IMR-90 (cell line): ENCODE measurements at regions not wholly inside any gene's neighbourhood (a gene's known extent, or its start where the extent isn't known, plus 50 kb on each side); places are given as distances from the start of the nearest gene placed in this dataset.

Experiments used
- ATAC-seq: fragments of 200-7000 bp; cut with Tn5 transposase; 2 replicates; pipeline ENCODE4 v1.9.1; 2020; ENCODE audit warnings: low read depth, mild to moderate bottlenecking, moderate library complexity
- BruUV-seq: library from RNA; stranded (reverse); fragments of 400-500 nt; replicated peaks from 2 replicates; lab custom pipeline; 2021; lab: Mats Ljungman, UMichigan
- CTCF ChIA-PET: fragments of 300-600 bp; formaldehyde crosslinking; extraction: SDS; loops from one replicate; lab custom pipeline; 2021; ENCODE audit warnings: antibody characterized with exemption; lab: Yijun Ruan, JAX
- POLR2A ChIA-PET: fragments of 300-600 bp; sonication (Branson Sonifier 250); formaldehyde crosslinking; loops from one replicate; lab custom pipeline; 2022; ENCODE audit warnings: antibody characterized with exemption; ENCODE audit not compliant: unreplicated experiment; lab: Charles Lee
- DNase-seq: peaks from one replicate; pipeline ENCODE4 v3.0.0; 2013
- H2AFZ ChIP-seq: replicated peaks from 2 replicates; pipeline ENCODE3; 2013; ENCODE audit warnings: low read length, mild to moderate bottlenecking; ENCODE audit not compliant: poor library complexity
- H2AK5ac ChIP-seq: 2 replicates; pipeline ENCODE4 v1.6.1; 2013; ENCODE audit warnings: low read depth, low read length, inconsistent platforms
- H2AK9ac ChIP-seq: replicated peaks from 2 replicates; pipeline ENCODE3; 2013; ENCODE audit warnings: mild to moderate bottlenecking, low read depth, low read length, moderate library complexity; ENCODE audit not compliant: poor library complexity
- H2BK120ac ChIP-seq: 2 replicates; pipeline ENCODE4 v1.6.1; 2013; ENCODE audit warnings: low read depth, low read length, inconsistent platforms
- H2BK15ac ChIP-seq: 3 replicates; pipeline ENCODE4 v1.6.1; 2013; ENCODE audit warnings: low read depth, low read length, inconsistent platforms
- H2BK20ac ChIP-seq: 2 replicates; pipeline ENCODE4 v1.6.1; 2013; ENCODE audit warnings: low read depth, mild to moderate bottlenecking, inconsistent platforms, low read length, moderate library complexity
- H2BK5ac ChIP-seq: 2 replicates; pipeline ENCODE4 v1.6.1; 2013; ENCODE audit warnings: mild to moderate bottlenecking, low read depth, low read length, inconsistent platforms; ENCODE audit not compliant: poor library complexity, severe bottlenecking
- H3K14ac ChIP-seq: replicated peaks from 2 replicates; pipeline ENCODE4 v1.6.1; 2013; ENCODE audit warnings: low read depth, low read length, inconsistent platforms
- H3K18ac ChIP-seq: 2 replicates; pipeline ENCODE4 v1.6.1; 2013; ENCODE audit warnings: low read depth, low read length, control low read depth
- H3K23ac ChIP-seq: 2 replicates; pipeline ENCODE4 v1.6.1; 2013; ENCODE audit warnings: low read depth, low read length, inconsistent platforms
- H3K27ac ChIP-seq: 2 replicates; pipeline ENCODE4 v1.5.1; 2013; ENCODE audit warnings: mild to moderate bottlenecking, control low read depth, low read length; ENCODE audit not compliant: insufficient read depth
- H3K27me3 ChIP-seq: 2 replicates; pipeline ENCODE4 v1.6.1; 2013; ENCODE audit warnings: low read length; ENCODE audit not compliant: control insufficient read depth, insufficient read depth
- H3K36me3 ChIP-seq: 2 replicates; pipeline ENCODE4 v1.6.1; 2013; ENCODE audit warnings: low read length, mixed read lengths; ENCODE audit not compliant: control insufficient read depth, insufficient read depth
- H3K4ac ChIP-seq: 2 replicates; pipeline ENCODE4 v1.6.1; 2013; ENCODE audit warnings: low read depth, low read length, inconsistent platforms
- H3K4me1 ChIP-seq: 2 replicates; pipeline ENCODE4 v1.6.1; 2013; ENCODE audit warnings: low read length, mixed read lengths; ENCODE audit not compliant: control insufficient read depth, insufficient read depth
- H3K4me2 ChIP-seq: 2 replicates; pipeline ENCODE4 v1.6.1; 2013; ENCODE audit warnings: low read depth, mild to moderate bottlenecking, control low read depth, low read length, moderate library complexity
- H3K4me3 ChIP-seq: 2 replicates; pipeline ENCODE4 v1.5.1; 2013; ENCODE audit warnings: low read depth, mild to moderate bottlenecking, control low read depth, low read length, moderate library complexity; ENCODE audit not compliant: insufficient read depth
- H3K56ac ChIP-seq: 2 replicates; pipeline ENCODE4 v1.6.1; 2013; ENCODE audit warnings: low read length, inconsistent platforms; ENCODE audit not compliant: insufficient read depth; ENCODE audit errors: extremely low read depth
- H3K79me1 ChIP-seq, 2 experiments: 2 replicates each; pipeline ENCODE4 v1.6.1; 2013; ENCODE audit warnings: low read length in 2 of 2, inconsistent platforms in 1 of 2, low read depth in 1 of 2
- H3K9ac ChIP-seq: 2 replicates; pipeline ENCODE4 v1.6.1; 2013; ENCODE audit warnings: low read depth, low read length, control low read depth
- H3K9me1 ChIP-seq: 2 replicates; pipeline ENCODE4 v1.6.1; 2013; ENCODE audit warnings: low read length, inconsistent platforms; ENCODE audit not compliant: insufficient read depth
- H3K9me3 ChIP-seq: 2 replicates; pipeline ENCODE4 v1.6.1; 2013; ENCODE audit warnings: low read length; ENCODE audit not compliant: control insufficient read depth, insufficient read depth
- H4K20me1 ChIP-seq: 2 replicates; pipeline ENCODE4 v1.6.1; 2013; ENCODE audit warnings: low read length, inconsistent platforms; ENCODE audit not compliant: insufficient read depth
- H4K5ac ChIP-seq: 2 replicates; pipeline ENCODE4 v1.6.1; 2013; ENCODE audit warnings: mild to moderate bottlenecking, low read depth, low read length, control low read depth
- H4K8ac ChIP-seq, 2 experiments: 2 replicates each; pipeline ENCODE4 v1.6.1; 2013; ENCODE audit warnings: low read depth in 2 of 2, low read length in 2 of 2, control low read depth in 1 of 2, inconsistent platforms in 1 of 2
- H4K91ac ChIP-seq: 2 replicates; pipeline ENCODE4 v1.6.1; 2013; ENCODE audit warnings: low read depth, low read length, inconsistent platforms; ENCODE audit not compliant: insufficient read depth
- BHLHE40 ChIP-seq: fragments of 150-350 bp; IDR thresholded peaks from 2 replicates; pipeline ENCODE4 v1.6.1; 2016; ENCODE audit warnings: mild to moderate bottlenecking, low read depth, low read length
- CEBPB ChIP-seq: IDR thresholded peaks from 2 replicates; pipeline ENCODE4 v1.6.1; 2012; ENCODE audit warnings: low read depth, low read length, improper control_type of control experiment
- CHD1 ChIP-seq: IDR thresholded peaks from 2 replicates; pipeline ENCODE4 v1.6.1; 2012; ENCODE audit warnings: low read depth, low read length, improper control_type of control experiment
- CTCF ChIP-seq: conservative IDR thresholded peaks from 2 replicates; pipeline ENCODE4 v1.5.1; 2012; ENCODE audit warnings: mild to moderate bottlenecking, low read depth, low read length, improper control_type of control experiment
- ELK1 ChIP-seq: fragments of 150-350 bp; IDR thresholded peaks from 2 replicates; pipeline ENCODE4 v1.6.1; 2016; ENCODE audit warnings: low read depth, mild to moderate bottlenecking, low read length, moderate library complexity, borderline replicate concordance
- FOS ChIP-seq: fragments of 150-350 bp; IDR thresholded peaks from 2 replicates; pipeline ENCODE4 v1.6.1; 2016; ENCODE audit warnings: low read depth, low read length
- MAFK ChIP-seq: IDR thresholded peaks from 2 replicates; pipeline ENCODE4 v1.6.1; 2012; ENCODE audit warnings: low read depth, low read length, improper control_type of control experiment
- MAZ ChIP-seq: IDR thresholded peaks from 2 replicates; pipeline ENCODE4 v1.6.1; 2012; ENCODE audit warnings: low read depth, mild to moderate bottlenecking, low read length, improper control_type of control experiment, moderate library complexity, borderline replicate concordance
- MXI1 ChIP-seq: IDR thresholded peaks from 2 replicates; pipeline ENCODE4 v1.6.1; 2012; ENCODE audit warnings: low read depth, mild to moderate bottlenecking, low read length, moderate library complexity, borderline replicate concordance
- NFE2L2 ChIP-seq: fragments of 150-350 bp; IDR thresholded peaks from 2 replicates; pipeline ENCODE4 v1.6.1; 2016; ENCODE audit warnings: low read depth, mild to moderate bottlenecking, low read length
- POLR2A ChIP-seq: IDR thresholded peaks from 2 replicates; pipeline ENCODE4 v1.6.1; 2012; ENCODE audit warnings: mild to moderate bottlenecking, low read depth, low read length
- RAD21 ChIP-seq: IDR thresholded peaks from 2 replicates; pipeline ENCODE4 v1.6.1; 2012; ENCODE audit warnings: low read length, improper control_type of control experiment
- RCOR1 ChIP-seq: IDR thresholded peaks from 2 replicates; pipeline ENCODE4 v1.6.1; 2012; ENCODE audit warnings: mild to moderate bottlenecking, low read length, improper control_type of control experiment; ENCODE audit not compliant: insufficient replicate concordance
- RFX5 ChIP-seq: IDR thresholded peaks from 2 replicates; pipeline ENCODE4 v1.8.0; 2012; ENCODE audit warnings: low read depth, mild to moderate bottlenecking, low read length, moderate library complexity
- SMC3 ChIP-seq: fragments of 150-350 bp; IDR thresholded peaks from 2 replicates; pipeline ENCODE4 v1.6.1; 2016; ENCODE audit warnings: low read depth, mild to moderate bottlenecking, antibody characterized with exemption, low read length, moderate library complexity
- USF2 ChIP-seq: fragments of 150-350 bp; IDR thresholded peaks from 2 replicates; pipeline ENCODE4 v1.6.1; 2017; ENCODE audit warnings: mild to moderate bottlenecking, antibody characterized with exemption, low read length, low read depth
- WGBS, 2 experiments: methylation state at CpG; one replicate each; pipeline versions ENCODE4 v1.1.5 to v1.1.7; 2013; ENCODE audit warnings: missing lambda C conversion rate in 2 of 2; ENCODE audit not compliant: insufficient read length in 1 of 2; ENCODE audit errors: extremely low coverage in 2 of 2; 5-methylcytosine and 5-hydroxymethylcytosine counted together
- dilution Hi-C: fragments of 300-500 bp; cut with HindIII; formaldehyde crosslinking; loops from one replicate; pipeline ENCODE4 v1.14.3; 2018; ENCODE audit warnings: low sequenced_read_pairs; ENCODE audit not compliant: unreplicated experiment
- in situ Hi-C: fragments of 300-500 bp; cut with MboI; formaldehyde crosslinking; loops from 3 replicates; pipeline ENCODE4 v1.14.3; 2019; ENCODE audit warnings: low sequenced_read_pairs, inconsistent platforms, mixed read lengths
- intact Hi-C: fragments of 100-400 bp; cut with micrococcal nuclease; formaldehyde crosslinking; loops from 2 replicates; pipeline ENCODE4 v1.10.0; 2022

DNA sequence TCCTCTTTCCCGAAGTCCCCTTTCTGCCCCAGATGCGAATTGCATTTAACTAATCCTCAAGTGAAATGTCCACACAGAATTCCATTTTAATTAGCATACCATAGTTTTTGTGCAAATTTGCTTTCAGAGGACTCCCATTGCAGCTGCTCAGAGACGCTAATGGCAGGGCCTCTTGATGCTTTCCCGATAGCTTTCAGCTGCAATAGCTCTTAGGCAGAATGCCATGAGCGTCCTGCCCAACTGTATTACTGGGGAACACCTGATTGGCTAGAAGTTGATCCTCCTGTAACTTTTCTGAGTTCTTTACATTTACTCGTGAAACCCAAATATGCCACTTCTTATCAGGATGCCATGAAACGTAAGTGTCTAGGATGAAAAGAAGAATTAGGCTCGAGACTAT, 203.0 kb downstream of the UTP18 start:
- no peak overlapping the region for H2AK9ac ChIP-seq
- no peak overlapping the region for H2BK20ac ChIP-seq
- H2BK15ac ChIP-seq: no peak overlapping the region
- H3K18ac ChIP-seq: no peak overlapping the region
- H3K27me3 ChIP-seq: no peaks in the 10 kb centered on the region
- POLR2A ChIA-PET: no interaction called here
- TF ChIP-seq MAFK (no peak), MAZ (no peak), CTCF (no peak), FOS (no peak), CHD1 (no peak), CEBPB (no peak), SMC3 (no peak), MXI1 (no peak), BHLHE40 (no peak), NFE2L2 (no peak), USF2 (no peak), POLR2A (no peak), RAD21 (no peak), ELK1 (no peak), RCOR1 (no peak), RFX5 (no peak)
- no peak overlapping the region for H2AK5ac ChIP-seq
- H4K5ac ChIP-seq: no peak overlapping the region
- 66% methylated on average over 2 of the region's 8 CpGs; no CpG with 5 or more reads in 1 of the 2 experiments for WGBS, 2 experiments
- H3K23ac ChIP-seq: no peak overlapping the region
- no TSS peak for BruUV-seq
- ATAC-seq: no peak
- no peaks in the 10 kb centered on the region for H3K9me1 ChIP-seq
- H3K4me2 ChIP-seq: no peak overlapping the region
- no peaks in the 10 kb centered on the region for H3K79me1 ChIP-seq
- H3K27ac ChIP-seq: no peak overlapping the region
- in situ Hi-C loops: no loop called here
- H2AFZ ChIP-seq: no peak overlapping the region
- no peak overlapping the region for H3K14ac ChIP-seq
- H3K4ac ChIP-seq: no peak overlapping the region
- no peaks in the 10 kb centered on the region for H4K20me1 ChIP-seq
- no peaks in the 10 kb centered on the region for H3K4me1 ChIP-seq
- H3K9me3 ChIP-seq: no peaks in the 10 kb centered on the region; the same call in 1 of the 2 replicates
- no peak overlapping the region for H2BK120ac ChIP-seq
- no peak for DNase-seq
- H4K91ac ChIP-seq: no peak overlapping the region
- intact Hi-C loops: no loop called here
- no peak overlapping the region for H3K4me3 ChIP-seq
- H4K8ac ChIP-seq: no peak overlapping the region
- no peak overlapping the region for H3K56ac ChIP-seq
- dilution Hi-C loops: no loop called here
- CTCF ChIA-PET: no interaction called here
- H3K36me3 ChIP-seq: no peaks in the 10 kb centered on the region
- no peak overlapping the region for H2BK5ac ChIP-seq
- H3K9ac ChIP-seq: no peak overlapping the region
